Chondrocyte (in vitro differentiated cells): ENCODE measurements at regions not wholly inside any gene's neighbourhood (a gene's known extent, or its start where the extent isn't known, plus 50 kb on each side); places are given as distances from the start of the nearest gene placed in this dataset.
A peak's percentile ranks its signal among the peaks of the same experiment; 100 is the strongest.
"Not testable (repeated sequence)": the region's sequence is repeated elsewhere in the genome, so short reads cannot be mapped to it uniquely, and the experiment has no call there.

Experiments used
- DNase-seq: peaks from one replicate; pipeline ENCODE4 v3.0.0; 2021; ENCODE audit warnings: mixed read lengths, low spot score
- H3K27ac Mint-ChIP-seq: one replicate; pipeline ENCODE4 v1.8.0; 2021; ENCODE audit warnings: mild to moderate bottlenecking, moderate library complexity, mixed read lengths; ENCODE audit not compliant: unreplicated experiment
- H3K27me3 Mint-ChIP-seq: 2 replicates; pipeline ENCODE4 v1.8.0; 2021; ENCODE audit warnings: low read depth, mixed read lengths
- H3K36me3 Mint-ChIP-seq: 2 replicates; pipeline ENCODE4 v1.8.0; 2021; ENCODE audit warnings: low read depth, mixed read lengths
- H3K4me1 Mint-ChIP-seq: 2 replicates; pipeline ENCODE4 v1.8.0; 2021; ENCODE audit warnings: low read depth, mild to moderate bottlenecking, mixed read lengths
- H3K4me3 Mint-ChIP-seq: one replicate; pipeline ENCODE4 v1.8.0; 2021; ENCODE audit warnings: mild to moderate bottlenecking, moderate library complexity, mixed read lengths; ENCODE audit not compliant: unreplicated experiment
- H3K9me3 Mint-ChIP-seq: 2 replicates; pipeline ENCODE4 v1.8.0; 2021; ENCODE audit warnings: low read depth, mixed read lengths
- CTCF ChIP-seq: fragments of 200-600 bp; sonication (generic); IDR thresholded peaks from 2 replicates; pipeline ENCODE4 v1.5.0; 2021; ENCODE audit warnings: antibody characterized with exemption, mild to moderate bottlenecking, moderate library complexity

- no peaks in the 10 kb centered on the region for H3K4me1 Mint-ChIP-seq
- H3K9me3 Mint-ChIP-seq: peaks cover 22% of the 10 kb centered on the region
- DNase-seq: no peak
- TF ChIP-seq CTCF: no peak
- H3K4me3 Mint-ChIP-seq: no peak overlapping the region
- no peak overlapping the region for H3K27ac Mint-ChIP-seq
- H3K27me3 Mint-ChIP-seq: no peaks in the 10 kb centered on the region
- H3K36me3 Mint-ChIP-seq: peaks cover 17% of the 10 kb centered on the region
Measured at GRCh38 chr12:58681730-58682129, 238.6 kb downstream of the LRIG3 start.

DNA sequence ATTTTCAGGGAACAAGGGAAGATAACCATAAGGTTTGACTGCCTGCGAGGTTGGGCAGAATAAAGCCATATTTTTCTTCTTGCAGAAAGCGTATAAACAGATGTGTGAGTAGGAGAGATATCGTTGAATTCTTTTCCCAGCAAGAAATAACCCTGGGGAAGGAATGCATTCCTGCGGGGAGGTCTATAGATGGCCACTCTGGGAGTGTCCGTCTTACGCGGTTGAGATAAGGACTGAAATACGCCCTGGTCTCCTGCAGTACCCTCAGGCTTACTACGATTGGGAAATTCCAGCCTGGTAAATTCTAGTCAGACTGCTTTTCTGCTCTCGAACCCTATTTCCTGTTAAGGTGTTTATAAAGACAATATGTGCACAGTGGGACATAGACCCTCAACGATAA is 225.0 kb downstream of the LRIG3 start:
- peaks cover 14% of the 10 kb centered on the region for H3K36me3 Mint-ChIP-seq
- no peak for DNase-seq
- no peaks in the 10 kb centered on the region for H3K27me3 Mint-ChIP-seq
- peaks cover 14% of the 10 kb centered on the region for H3K4me1 Mint-ChIP-seq
- no peak overlapping the region for H3K27ac Mint-ChIP-seq
- H3K4me3 Mint-ChIP-seq: no peak overlapping the region
- peaks cover 44% of the 10 kb centered on the region for H3K9me3 Mint-ChIP-seq
- no peak for TF ChIP-seq CTCF

- peaks cover 25% of the 10 kb centered on the region for H3K9me3 Mint-ChIP-seq
- H3K27me3 Mint-ChIP-seq: no peaks in the 10 kb centered on the region
- no peak for DNase-seq
- H3K36me3 Mint-ChIP-seq: peaks cover 13% of the 10 kb centered on the region
- TF ChIP-seq CTCF: no peak
- no peak overlapping the region for H3K4me3 Mint-ChIP-seq
- peaks cover 30% of the 10 kb centered on the region for H3K4me1 Mint-ChIP-seq
- no peak overlapping the region for H3K27ac Mint-ChIP-seq
Measured at GRCh38 chr12:58701536-58701935, 218.8 kb downstream of the LRIG3 start.

DNA sequence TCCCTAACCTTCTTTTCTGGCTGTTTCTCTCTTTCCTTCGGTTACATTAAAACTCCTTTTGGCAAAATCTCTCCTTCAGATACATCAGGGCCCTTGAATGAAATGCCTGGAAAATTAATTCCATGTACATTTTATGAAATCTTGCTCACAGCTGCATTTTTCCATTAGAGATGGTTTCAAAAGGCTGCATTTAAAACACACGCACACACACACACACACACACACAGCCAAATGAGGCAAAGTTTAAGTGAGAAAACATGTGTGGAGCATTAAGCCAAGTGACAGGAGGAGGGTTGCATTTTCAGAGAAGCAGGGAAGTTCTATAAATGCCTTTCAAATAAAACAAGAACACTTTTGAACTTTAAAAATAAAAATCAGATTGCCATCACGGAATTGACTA is 216.4 kb downstream of the LRIG3 start:
- H3K4me3 Mint-ChIP-seq: no peak overlapping the region
- H3K27me3 Mint-ChIP-seq: no peaks in the 10 kb centered on the region
- no peak for DNase-seq
- peaks cover 20% of the 10 kb centered on the region for H3K36me3 Mint-ChIP-seq
- peaks cover 24% of the 10 kb centered on the region for H3K4me1 Mint-ChIP-seq
- peak overlapping the region; percentile 53 for H3K27ac Mint-ChIP-seq
- no peak for TF ChIP-seq CTCF
- peaks cover 29% of the 10 kb centered on the region for H3K9me3 Mint-ChIP-seq

GRCh38 chr12:58704770-58705169 is 215.5 kb downstream of the LRIG3 start:
- peaks cover 25% of the 10 kb centered on the region for H3K36me3 Mint-ChIP-seq
- H3K4me1 Mint-ChIP-seq: peaks cover 18% of the 10 kb centered on the region
- H3K4me3 Mint-ChIP-seq, H3K27ac Mint-ChIP-seq, DNase-seq, H3K27me3 Mint-ChIP-seq: not testable (repeated sequence)
- H3K9me3 Mint-ChIP-seq: peaks cover 34% of the 10 kb centered on the region

GRCh38 chr12:58710901-58711300 is 209.4 kb downstream of the LRIG3 start:
- Mint-ChIP-seq H3K4me3 (no peak overlapping the region), H3K4me1 (peaks cover 31% of the 10 kb centered on the region), H3K36me3 (peaks cover 31% of the 10 kb centered on the region), H3K9me3 (peaks cover 50% of the 10 kb centered on the region), H3K27me3 (no peaks in the 10 kb centered on the region), H3K27ac (no peak overlapping the region)
- TF ChIP-seq CTCF: no peak
- no peak for DNase-seq
